ENCODE measurements at regions not wholly inside any gene's neighbourhood (a gene's known extent, or its start where the extent isn't known, plus 50 kb on each side); places are given as distances from the start of the nearest gene placed in this dataset.

- Histone ChIP-seq H3K36me3 (no peaks in the 10 kb centered on the region), H3K4me1 (peaks cover 0 to 3% (median 0%) of the 10 kb centered on the region in 9 donors), H3K9me3 (no peaks in the 10 kb centered on the region), H3K27me3 (peaks cover 0 to 21% (median 10%) of the 10 kb centered on the region in 7 donors), H3K4me3 (no peak overlapping the region), H3K27ac (no peak overlapping the region)
- no peak for DNase-seq
- TF ChIP-seq, protein P1, sequence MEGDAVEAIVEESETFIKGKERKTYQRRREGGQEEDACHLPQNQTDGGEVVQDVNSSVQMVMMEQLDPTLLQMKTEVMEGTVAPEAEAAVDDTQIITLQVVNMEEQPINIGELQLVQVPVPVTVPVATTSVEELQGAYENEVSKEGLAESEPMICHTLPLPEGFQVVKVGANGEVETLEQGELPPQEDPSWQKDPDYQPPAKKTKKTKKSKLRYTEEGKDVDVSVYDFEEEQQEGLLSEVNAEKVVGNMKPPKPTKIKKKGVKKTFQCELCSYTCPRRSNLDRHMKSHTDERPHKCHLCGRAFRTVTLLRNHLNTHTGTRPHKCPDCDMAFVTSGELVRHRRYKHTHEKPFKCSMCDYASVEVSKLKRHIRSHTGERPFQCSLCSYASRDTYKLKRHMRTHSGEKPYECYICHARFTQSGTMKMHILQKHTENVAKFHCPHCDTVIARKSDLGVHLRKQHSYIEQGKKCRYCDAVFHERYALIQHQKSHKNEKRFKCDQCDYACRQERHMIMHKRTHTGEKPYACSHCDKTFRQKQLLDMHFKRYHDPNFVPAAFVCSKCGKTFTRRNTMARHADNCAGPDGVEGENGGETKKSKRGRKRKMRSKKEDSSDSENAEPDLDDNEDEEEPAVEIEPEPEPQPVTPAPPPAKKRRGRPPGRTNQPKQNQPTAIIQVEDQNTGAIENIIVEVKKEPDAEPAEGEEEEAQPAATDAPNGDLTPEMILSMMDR (IDR thresholded peaks at IDR 0.05): no peak
- WGBS, 2 donors: 84 to 87% methylated on average over 6 of the region's 6 CpGs
- intact Hi-C loops (cut with DNase I): no loop called here
- no peak for ATAC-seq
Observed at GRCh38 chr11:134864968-134865305, 452.9 kb upstream of the B3GAT1 start.

GRCh38 chr11:134864233-134864967 is 452.4 kb upstream of the B3GAT1 start:
- 83 to 86% methylated on average over 23 of the region's 23 CpGs for WGBS, 2 donors
- Histone ChIP-seq H3K27ac (no peak overlapping the region), H3K27me3 (peaks cover 0 to 21% (median 10%) of the 10 kb centered on the region in 7 donors), H3K36me3 (no peaks in the 10 kb centered on the region), H3K9me3 (no peaks in the 10 kb centered on the region), H3K4me3 (no peak overlapping the region), H3K4me1 (peaks cover 0 to 3% (median 0%) of the 10 kb centered on the region in 9 donors)
- peak in 1 of 8 donors; percentile 38 for ATAC-seq
- TF ChIP-seq, protein P1 (IDR thresholded peaks at IDR 0.05): no peak
- DNase-seq: no peak
- intact Hi-C loops (cut with DNase I): no loop called here

- ATAC-seq (peak in 1 of 8 donors; percentile 17), DNase-seq (no peak)
- TF ChIP-seq, protein P1 (IDR thresholded peaks at IDR 0.05): no peak
- H3K4me3 ChIP-seq: no peak overlapping the region
- peaks cover 0 to 3% (median 0%) of the 10 kb centered on the region in 9 donors for H3K4me1 ChIP-seq
- no peak overlapping the region for H3K27ac ChIP-seq
- intact Hi-C loops (cut with DNase I): no loop called here
- peaks cover 0 to 29% (median 10%) of the 10 kb centered on the region in 7 donors for H3K27me3 ChIP-seq
- no peaks in the 10 kb centered on the region for H3K36me3 ChIP-seq
- 63 to 66% methylated on average over 9 of the region's 9 CpGs for WGBS, 2 donors
- no peaks in the 10 kb centered on the region for H3K9me3 ChIP-seq
Observed at GRCh38 chr11:134863294-134863693, 451.3 kb upstream of the B3GAT1 start.

- 63 to 64% methylated on average over 10 of the region's 10 CpGs for WGBS, 2 donors
- H3K4me1 ChIP-seq: peaks cover 0 to 3% (median 0%) of the 10 kb centered on the region in 9 donors
- no peaks in the 10 kb centered on the region for H3K9me3 ChIP-seq
- TF ChIP-seq, protein P1 (IDR thresholded peaks at IDR 0.05): no peak
- H3K36me3 ChIP-seq: no peaks in the 10 kb centered on the region
- no peak overlapping the region for H3K27ac ChIP-seq
- intact Hi-C loops (cut with DNase I): no loop called here
- ATAC-seq (peak in 4 of 8 donors; percentile 16 to 71 (median 32)), DNase-seq (no peak)
- peaks cover 0 to 30% (median 10%) of the 10 kb centered on the region in 7 donors for H3K27me3 ChIP-seq
- H3K4me3 ChIP-seq: no peak overlapping the region
Observed at GRCh38 chr11:134862587-134863195, 450.6 kb upstream of the B3GAT1 start.

Measured in heart right ventricle (tissue), 16 donors.